HG02840 (cell line): ENCODE measurements at regions not wholly inside any gene's neighbourhood (a gene's known extent, or its start where the extent isn't known, plus 50 kb on each side); places are given as distances from the start of the nearest gene placed in this dataset.
"Not testable (repeated sequence)": the region's sequence is repeated elsewhere in the genome, so short reads cannot be mapped to it uniquely, and the experiment has no call there.

ENCODE experiments used
- ATAC-seq: cut with Tn5 transposase; IDR thresholded peaks from one replicate; pipeline ENCODE4 v1.9.1; 2021; ENCODE audit warnings: mild to moderate bottlenecking, moderate library complexity, moderate number of reproducible peaks; ENCODE audit not compliant: unreplicated experiment, low FRiP score

DNA sequence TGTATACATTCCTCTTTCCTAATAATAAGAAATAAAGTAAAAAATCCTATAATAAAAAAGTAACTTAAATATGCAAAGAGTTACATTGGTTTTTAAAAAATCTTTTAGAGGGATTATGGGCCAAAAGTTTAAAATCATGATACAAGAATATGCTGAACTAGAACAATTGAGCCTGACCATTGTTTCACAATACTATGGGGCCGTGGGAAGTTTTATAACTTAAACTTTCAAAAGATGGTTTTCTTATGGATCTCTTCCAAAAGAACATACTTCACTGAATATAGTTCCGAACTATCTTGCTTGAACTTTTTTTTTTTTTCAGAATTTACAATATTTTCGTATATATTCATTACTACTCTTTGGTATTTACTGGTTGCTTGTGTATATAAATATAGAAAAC is 97.6 kb downstream of the NFKBIZ start:
- ATAC-seq, result no peak

DNA sequence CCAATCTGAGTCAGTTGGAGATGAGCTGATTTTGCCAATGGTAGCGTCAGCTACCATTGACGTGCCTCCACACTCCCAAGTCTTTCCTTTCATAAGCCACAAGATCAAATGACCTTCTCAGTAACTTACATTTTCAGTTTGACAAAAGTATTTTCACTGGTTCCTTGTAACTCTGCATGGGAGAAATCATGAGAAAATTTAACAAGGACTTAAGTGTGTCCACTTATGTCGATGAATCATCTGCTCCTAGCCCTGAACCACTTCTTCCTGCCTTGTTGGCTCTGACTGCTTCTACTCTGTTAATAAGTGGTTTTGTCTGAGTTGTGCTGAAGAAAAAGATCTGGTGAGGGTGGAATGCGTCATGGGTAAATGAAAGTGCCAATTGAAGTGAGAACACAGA is 101.2 kb downstream of the NFKBIZ start:
- ATAC-seq, result peak; percentile 76

GRCh38 chr3:101950985-101951733 is 101.8 kb downstream of the NFKBIZ start:
- ATAC-seq, result no peak

DNA sequence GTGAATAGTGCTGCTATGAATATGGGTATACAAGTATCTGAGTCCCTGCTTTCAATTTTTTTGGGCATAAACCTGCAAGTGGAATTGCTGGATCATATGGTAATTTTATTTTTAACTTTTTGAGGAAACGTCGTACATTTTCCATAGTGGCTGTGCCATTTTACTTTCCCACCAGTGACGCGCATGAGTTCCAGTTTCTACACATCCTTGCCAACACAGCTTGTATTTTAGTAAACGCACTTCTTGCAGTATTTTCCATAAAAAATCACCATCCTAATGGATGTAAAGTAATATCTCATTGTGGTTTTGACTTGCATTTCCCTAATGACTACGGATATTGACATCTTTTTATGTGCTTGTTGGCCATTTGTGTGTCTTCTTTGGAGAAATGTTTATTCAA is 105.0 kb downstream of the NFKBIZ start:
- no peak for ATAC-seq

DNA sequence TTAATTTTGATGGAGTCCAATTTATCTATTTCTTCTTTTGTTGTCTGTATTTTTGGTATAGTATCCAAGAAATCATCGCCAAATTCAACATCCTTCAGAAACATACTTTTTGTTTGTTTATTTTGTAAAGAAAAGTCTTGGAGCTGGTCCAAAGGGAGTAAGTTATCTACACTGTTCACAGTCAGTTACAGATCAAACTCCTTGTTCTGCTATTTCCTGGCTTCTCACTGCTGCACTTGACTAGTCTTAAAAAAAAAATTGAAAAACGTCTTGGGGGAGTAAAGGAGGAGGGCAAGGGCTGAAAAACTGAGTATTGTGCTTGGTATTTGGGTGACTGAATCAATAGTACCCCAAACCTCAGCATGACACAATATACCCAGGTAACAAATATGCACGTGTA is 105.6 kb downstream of the NFKBIZ start:
- no peak for ATAC-seq

- no peak for ATAC-seq
These were observed 112.7 kb downstream of the NFKBIZ start for GRCh38 chr3:101962055-101962454.

DNA sequence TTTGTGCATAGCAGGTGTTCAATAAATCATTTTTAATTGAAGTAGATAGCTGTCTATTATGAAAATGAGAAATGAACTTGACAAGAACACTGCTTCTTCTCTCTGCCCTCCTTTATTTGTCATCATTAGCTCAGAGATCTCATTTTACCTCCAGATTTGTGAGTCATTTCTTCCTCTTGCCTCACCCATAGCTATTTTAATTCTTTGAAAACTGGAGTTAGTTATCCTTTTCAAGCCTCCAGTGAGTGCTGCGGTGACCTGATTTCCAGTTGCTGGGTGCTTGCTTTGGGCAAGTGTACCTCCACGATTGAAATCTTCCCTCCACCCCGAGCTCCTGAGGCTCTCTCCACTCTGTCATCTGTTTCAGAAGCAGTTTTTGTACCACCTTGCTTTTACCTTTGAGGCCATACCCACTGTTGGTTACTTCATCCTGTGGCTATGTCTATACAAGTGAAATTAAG is 114.6 kb downstream of the NFKBIZ start:
- no peak for ATAC-seq

GRCh38 chr3:101964861-101965260 is 115.5 kb downstream of the NFKBIZ start:
- no peak for ATAC-seq

DNA sequence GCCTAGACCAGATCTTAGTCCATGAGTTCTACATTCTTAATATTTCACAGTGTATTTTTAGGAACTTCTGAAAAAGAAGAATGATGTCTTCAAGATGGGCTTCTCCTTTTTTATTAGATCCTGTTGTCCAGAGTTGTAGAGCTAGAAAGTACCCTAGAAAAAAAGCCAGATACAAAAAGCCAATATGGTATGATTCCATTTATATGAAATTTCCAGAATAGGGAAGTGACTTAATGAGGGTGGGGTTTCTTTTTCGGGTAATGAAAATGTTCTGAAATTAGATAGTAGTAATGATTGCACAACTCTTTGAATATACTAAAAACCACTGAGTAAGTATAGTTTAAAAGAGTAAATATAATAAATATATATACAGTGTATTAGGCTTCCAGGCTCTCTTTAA is 116.9 kb downstream of the NFKBIZ start:
- no peak for ATAC-seq

GRCh38 chr3:101970212-101970611 is 120.9 kb downstream of the NFKBIZ start:
- no peak for ATAC-seq

- ATAC-seq, result no peak
These were observed 121.6 kb downstream of the NFKBIZ start for GRCh38 chr3:101970905-101971304.

DNA sequence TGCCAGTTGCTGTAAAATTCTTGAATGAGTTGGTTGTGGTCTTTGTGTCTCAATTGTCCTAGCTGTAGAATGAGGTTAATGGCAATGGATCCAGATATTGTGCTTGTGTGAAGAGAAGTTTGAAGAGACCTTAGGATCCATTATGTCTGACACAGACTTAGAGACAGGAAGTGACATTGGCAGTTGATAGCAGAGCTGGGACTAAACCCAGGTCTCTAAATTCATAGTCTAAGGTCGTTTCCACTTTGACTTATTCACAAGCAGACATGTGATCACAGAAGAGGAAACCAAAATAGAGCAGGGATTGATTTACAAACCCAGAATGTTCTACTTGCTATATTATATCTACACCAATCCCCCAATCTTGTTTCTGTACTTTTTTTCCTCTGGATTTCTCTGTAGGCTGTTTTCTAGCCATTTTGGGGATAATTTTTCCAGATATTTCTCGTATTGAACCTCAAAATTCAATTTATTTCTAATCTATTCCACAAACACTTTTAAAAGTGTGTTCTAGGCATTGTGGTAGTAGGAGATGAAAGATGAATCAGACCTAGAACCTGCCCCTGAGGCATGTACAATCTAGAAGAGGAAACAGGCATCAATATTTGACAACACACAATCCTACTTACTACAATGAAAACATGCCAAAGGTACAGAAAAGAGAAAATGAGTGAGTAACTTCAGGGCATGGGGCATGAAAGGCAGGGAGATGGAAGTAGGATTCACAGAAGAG is 123.3 kb downstream of the NFKBIZ start:
- no peak for ATAC-seq

DNA sequence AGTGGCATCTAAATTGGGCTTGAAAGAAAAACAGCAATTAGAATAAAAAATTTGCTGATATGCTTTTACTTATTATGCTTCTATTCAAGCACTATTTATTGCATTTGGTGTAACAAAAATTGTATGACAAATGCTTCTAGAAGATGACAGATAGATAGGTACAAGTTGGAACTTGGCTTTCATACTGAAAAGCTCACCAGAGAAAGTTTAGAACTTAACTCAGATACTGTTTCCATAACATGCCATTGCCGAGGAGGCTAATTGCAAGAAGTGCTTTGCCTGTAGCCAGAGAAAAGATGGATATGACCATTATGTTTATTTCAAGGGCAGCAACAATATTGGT is 123.8 kb downstream of the NFKBIZ start:
- no peak for ATAC-seq

- not testable (repeated sequence) for ATAC-seq
These were observed 126.1 kb downstream of the NFKBIZ start for GRCh38 chr3:101975415-101975814.

GRCh38 chr3:101976473-101976872 is 127.2 kb downstream of the NFKBIZ start:
- ATAC-seq, result peak; percentile 83

GRCh38 chr3:101978348-101978747 is 129.0 kb downstream of the NFKBIZ start:
- ATAC-seq, result no peak

- no peak for ATAC-seq
These were observed 129.7 kb downstream of the NFKBIZ start for GRCh38 chr3:101979033-101979432.

- no peak for ATAC-seq
These were observed 135.0 kb downstream of the NFKBIZ start for GRCh38 chr3:101984356-101984755.

GRCh38 chr3:101988596-101988995 is 139.3 kb downstream of the NFKBIZ start:
- no peak for ATAC-seq

GRCh38 chr3:101989578-101990200 is 140.4 kb downstream of the NFKBIZ start:
- ATAC-seq, result no peak

DNA sequence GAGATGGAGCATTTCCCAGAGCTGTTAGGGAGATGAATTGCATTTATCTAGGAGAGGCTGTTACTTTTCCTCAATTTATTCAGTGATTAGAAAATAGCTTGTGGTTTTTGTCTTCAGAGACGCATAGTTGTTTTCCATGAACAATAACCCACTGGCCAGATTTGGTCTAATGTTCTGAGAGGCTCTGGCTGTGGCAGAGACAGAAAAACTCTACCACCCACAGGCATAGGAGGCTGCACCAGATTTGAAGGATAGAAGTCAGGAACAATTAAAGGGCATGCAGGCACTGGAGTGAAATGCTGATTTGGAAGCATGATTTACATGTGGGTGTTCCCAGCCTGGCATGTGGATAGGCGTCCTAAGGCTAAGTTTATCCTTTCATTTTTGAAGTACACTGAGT is 143.5 kb downstream of the NFKBIZ start:
- no peak for ATAC-seq

DNA sequence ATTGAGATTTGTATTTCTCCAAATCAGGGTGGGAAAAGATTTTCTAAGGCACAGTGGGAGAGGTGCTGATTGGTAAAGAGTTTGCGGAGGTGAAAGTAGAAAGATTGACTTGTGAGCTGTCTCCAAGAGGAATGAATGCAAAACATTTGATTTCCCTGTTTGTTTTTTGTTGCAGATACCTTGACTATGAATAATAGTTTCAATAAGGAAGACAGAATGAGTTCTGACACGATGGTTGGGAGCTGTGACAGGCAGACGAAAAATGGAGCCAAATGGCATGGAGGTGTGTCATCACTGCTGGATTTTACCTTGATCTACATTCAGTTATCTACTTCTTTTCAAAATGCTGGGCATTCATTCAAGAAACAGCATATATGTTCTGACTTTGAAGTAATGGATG is 145.1 kb downstream of the NFKBIZ start:
- ATAC-seq, result no peak
